T-helper 17 cell (primary cell): ENCODE measurements at regions not wholly inside any gene's neighbourhood (a gene's known extent, or its start where the extent isn't known, plus 50 kb on each side); places are given as distances from the start of the nearest gene placed in this dataset.

Experiments used
- ATAC-seq: fragments of 150-1000 bp; cut with Tn5 transposase; 2 replicates; pipeline ENCODE4 v1.10.0; 2021; ENCODE audit warnings: mild to moderate bottlenecking, moderate library complexity
- DNase-seq, 3 donors: peaks; one replicate each; pipeline versions ENCODE4 v3.0.0 to v3.0.0-alpha.2; 2020 to 2021
- H3K9me3 ChIP-seq: one replicate; pipeline ENCODE4 v1.7.0; 2013; ENCODE audit warnings: low read length, mild to moderate bottlenecking; ENCODE audit not compliant: control insufficient read depth, poor library complexity, severe bottlenecking
- H3K27ac Mint-ChIP-seq: one replicate; pipeline ENCODE4 v1.8.0; 2022; ENCODE audit warnings: mild to moderate bottlenecking, moderate library complexity, mixed read lengths
- H3K27me3 Mint-ChIP-seq: one replicate; pipeline ENCODE4 v1.8.0; 2022; ENCODE audit warnings: mixed read lengths
- H3K36me3 Mint-ChIP-seq: one replicate; pipeline ENCODE4 v1.8.0; 2022; ENCODE audit warnings: low read depth, mixed read lengths
- H3K4me1 Mint-ChIP-seq: one replicate; pipeline ENCODE4 v1.8.0; 2022; ENCODE audit warnings: mild to moderate bottlenecking, mixed read lengths
- H3K4me3 Mint-ChIP-seq: one replicate; pipeline ENCODE4 v1.8.0; 2022; ENCODE audit warnings: mild to moderate bottlenecking, moderate library complexity, mixed read lengths

DNA sequence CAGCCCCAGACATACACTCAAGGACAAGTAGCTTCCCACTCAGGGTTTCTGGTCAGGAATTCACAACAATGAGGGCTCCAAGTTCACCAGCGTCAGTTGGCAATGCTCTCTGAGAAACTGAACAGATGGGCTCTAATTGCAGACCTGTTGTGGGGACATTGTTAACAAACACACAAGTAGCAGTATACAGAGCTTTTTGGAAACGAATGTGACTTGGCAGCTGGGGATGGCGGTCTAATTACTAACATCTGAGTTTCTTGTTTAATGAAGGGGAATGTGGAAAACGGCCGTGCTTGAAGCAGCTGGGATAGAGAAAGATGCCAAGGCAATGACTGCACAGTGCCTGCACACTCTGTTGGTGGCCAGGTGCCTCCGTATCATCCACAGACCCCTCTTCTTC lies 316.1 kb upstream of the IRX3 start:
- H3K4me3 Mint-ChIP-seq, result no peak overlapping the region
- no peaks in the 10 kb centered on the region for H3K4me1 Mint-ChIP-seq
- no peak for ATAC-seq
- H3K27me3 Mint-ChIP-seq, result no peaks in the 10 kb centered on the region
- no peaks in the 10 kb centered on the region for H3K36me3 Mint-ChIP-seq
- H3K27ac Mint-ChIP-seq, result no peak overlapping the region
- no peak for DNase-seq
- no peaks in the 10 kb centered on the region for H3K9me3 ChIP-seq

DNA sequence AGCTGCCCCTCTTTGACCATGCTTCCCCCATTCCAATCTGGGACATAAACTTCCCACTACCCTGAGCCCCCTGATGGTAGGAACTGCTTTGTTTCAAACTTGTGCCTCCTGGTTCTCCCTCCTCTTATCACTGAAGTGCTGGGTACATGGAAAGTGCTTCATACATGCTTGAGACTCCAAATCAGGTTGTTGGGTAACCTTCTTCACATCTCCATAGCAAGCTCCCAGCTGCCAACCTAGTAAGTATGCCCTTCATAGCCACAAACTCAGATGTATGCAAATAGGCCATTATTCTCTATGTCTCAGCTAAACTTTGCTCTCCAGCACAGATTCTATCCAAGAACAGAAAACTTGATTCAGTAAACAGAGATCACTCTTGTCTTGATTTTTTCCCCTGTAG lies 310.6 kb upstream of the IRX3 start:
- DNase-seq (no peak), ATAC-seq (no peak)
- Mint-ChIP-seq H3K36me3 (no peaks in the 10 kb centered on the region), H3K4me3 (no peak overlapping the region), H3K27ac (no peak overlapping the region), H3K4me1 (no peaks in the 10 kb centered on the region), H3K27me3 (peaks cover 31% of the 10 kb centered on the region)
- H3K9me3 ChIP-seq, result no peaks in the 10 kb centered on the region

DNA sequence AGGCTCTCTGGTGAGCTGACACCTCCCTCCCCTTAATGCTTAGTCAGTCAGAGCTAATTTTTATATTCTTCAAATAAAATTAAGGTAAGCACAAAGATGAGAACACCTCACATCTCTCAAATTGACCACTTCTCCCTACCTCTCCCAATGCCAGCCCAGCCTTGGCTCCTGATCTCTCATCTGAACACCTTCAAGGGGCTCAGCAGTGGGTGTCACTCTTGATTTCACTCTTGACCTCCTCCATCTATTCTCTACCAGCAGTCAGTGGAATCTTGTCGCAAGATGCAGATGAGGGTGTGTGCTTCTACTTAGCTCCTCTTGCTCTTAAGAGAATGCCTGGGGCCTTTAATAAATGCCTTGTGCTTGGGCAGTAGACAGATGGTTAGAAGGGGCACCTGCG lies 309.0 kb upstream of the IRX3 start:
- Mint-ChIP-seq H3K4me3 (no peak overlapping the region), H3K27me3 (peaks cover 31% of the 10 kb centered on the region), H3K36me3 (no peaks in the 10 kb centered on the region), H3K27ac (no peak overlapping the region), H3K4me1 (no peaks in the 10 kb centered on the region)
- no peaks in the 10 kb centered on the region for H3K9me3 ChIP-seq
- ATAC-seq (no peak), DNase-seq (no peak)

DNA sequence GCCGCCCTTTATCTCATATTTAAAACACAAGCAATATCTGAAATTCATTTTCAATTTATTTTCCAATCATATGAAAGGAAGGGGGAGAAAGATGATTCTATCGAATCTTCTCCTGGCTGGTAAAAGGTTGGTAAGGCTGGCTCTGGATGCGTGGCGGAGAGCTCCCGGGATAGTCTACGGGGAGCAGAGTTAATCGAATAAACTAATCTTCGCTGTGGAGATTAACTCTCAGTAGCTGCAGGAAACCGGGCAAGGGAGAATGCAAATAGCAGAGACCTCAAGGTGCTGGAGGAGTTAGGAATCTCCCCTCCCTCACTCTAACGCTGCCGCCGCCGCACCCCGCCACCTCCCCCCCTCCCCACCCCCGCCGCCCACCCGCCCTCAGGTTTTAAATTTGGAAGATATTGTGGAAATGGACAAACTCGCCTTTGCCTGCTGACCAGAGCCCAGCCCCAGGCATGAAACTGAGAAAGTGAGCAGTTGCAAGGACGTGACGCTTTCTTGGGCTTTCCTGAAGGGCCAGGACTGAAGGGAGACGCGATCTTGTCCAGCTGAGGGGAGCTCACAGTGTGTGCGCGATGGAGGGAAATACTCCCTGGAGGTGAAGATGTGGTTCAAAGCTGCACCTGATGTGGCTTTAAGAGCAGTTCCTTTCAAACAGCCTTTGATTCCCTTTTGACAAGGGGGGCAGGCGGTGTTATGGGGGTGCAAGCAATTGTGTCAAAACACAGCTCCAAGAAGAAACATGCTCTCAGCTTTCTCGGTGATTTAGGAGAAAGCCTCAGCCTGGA lies 308.2 kb upstream of the IRX3 start:
- H3K9me3 ChIP-seq, result no peaks in the 10 kb centered on the region
- DNase-seq, result no peak
- no peak for ATAC-seq
- H3K27me3 Mint-ChIP-seq, result peaks cover 31% of the 10 kb centered on the region
- H3K36me3 Mint-ChIP-seq, result no peaks in the 10 kb centered on the region
- H3K4me1 Mint-ChIP-seq, result no peaks in the 10 kb centered on the region
- H3K27ac Mint-ChIP-seq, result no peak overlapping the region
- no peak overlapping the region for H3K4me3 Mint-ChIP-seq

DNA sequence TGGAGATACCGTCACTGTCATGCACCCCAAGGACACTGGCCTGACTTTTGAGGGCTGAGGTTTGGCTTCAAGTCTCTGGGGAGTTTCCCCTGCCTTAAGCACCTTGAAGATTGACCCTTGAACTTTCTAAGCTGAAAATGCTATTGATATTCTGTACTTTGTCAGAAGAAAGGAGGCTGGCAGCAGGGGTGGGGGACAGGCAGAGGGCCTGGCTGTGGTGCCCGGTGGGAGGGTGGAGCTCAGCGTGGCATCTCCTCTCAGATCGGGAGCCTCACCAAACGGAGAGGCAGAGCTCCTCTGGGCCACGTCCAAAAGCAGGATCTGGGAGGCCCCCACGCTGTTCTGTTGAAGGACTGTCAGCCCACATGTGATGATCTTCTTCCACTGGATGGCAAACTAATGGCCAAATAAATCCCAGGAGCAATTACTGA lies 305.2 kb upstream of the IRX3 start:
- Mint-ChIP-seq H3K36me3 (no peaks in the 10 kb centered on the region), H3K4me1 (no peaks in the 10 kb centered on the region), H3K27ac (no peak overlapping the region), H3K27me3 (peaks cover 31% of the 10 kb centered on the region), H3K4me3 (no peak overlapping the region)
- DNase-seq (no peak), ATAC-seq (no peak)
- H3K9me3 ChIP-seq, result no peaks in the 10 kb centered on the region

DNA sequence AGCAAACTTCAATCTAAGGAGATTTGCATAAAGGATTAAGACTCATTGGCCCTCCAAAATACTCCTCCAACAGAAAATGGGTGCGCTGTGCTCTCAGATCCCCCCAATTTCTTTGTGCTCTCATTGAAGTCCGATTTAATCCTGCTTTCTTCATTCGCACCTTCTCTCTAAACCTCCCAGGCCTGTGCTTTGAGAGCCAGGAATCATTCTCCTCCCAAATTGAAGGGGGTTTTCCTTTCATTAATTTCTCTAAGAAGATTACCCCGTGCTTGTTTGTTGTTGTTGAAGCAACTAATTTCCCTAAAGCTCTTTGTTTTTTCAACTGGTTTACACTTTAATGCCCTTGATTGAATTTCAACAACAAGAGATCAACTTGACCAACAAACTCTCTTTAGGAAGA lies 304.2 kb upstream of the IRX3 start:
- no peak overlapping the region for H3K4me3 Mint-ChIP-seq
- no peaks in the 10 kb centered on the region for H3K36me3 Mint-ChIP-seq
- peaks cover 23% of the 10 kb centered on the region for H3K27me3 Mint-ChIP-seq
- no peaks in the 10 kb centered on the region for H3K4me1 Mint-ChIP-seq
- no peak for DNase-seq
- H3K27ac Mint-ChIP-seq, result no peak overlapping the region
- no peak for ATAC-seq
- H3K9me3 ChIP-seq, result no peaks in the 10 kb centered on the region

DNA sequence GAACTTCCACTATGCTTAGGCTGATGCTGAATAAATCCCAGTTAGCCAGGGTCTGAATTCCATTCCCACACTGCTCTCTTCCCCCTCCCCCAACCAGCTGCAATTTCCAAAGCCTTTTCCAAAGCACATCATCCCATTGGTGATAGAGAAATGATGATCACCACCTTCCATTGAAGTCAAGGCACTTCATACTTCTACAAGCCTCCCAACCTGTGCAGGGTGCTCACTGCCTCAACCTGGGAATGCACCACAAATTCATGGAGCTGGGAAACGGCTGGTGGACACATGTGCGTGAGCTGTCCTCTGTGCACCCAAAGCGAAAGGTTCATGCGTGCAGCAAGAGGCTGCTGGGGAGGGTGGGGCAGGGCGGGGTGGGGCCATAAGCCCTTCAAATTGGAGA lies 302.7 kb upstream of the IRX3 start:
- Mint-ChIP-seq H3K27ac (no peak overlapping the region), H3K4me3 (no peak overlapping the region), H3K4me1 (no peaks in the 10 kb centered on the region), H3K36me3 (no peaks in the 10 kb centered on the region), H3K27me3 (peaks cover 8% of the 10 kb centered on the region)
- ATAC-seq (no peak), DNase-seq (no peak)
- no peaks in the 10 kb centered on the region for H3K9me3 ChIP-seq

DNA sequence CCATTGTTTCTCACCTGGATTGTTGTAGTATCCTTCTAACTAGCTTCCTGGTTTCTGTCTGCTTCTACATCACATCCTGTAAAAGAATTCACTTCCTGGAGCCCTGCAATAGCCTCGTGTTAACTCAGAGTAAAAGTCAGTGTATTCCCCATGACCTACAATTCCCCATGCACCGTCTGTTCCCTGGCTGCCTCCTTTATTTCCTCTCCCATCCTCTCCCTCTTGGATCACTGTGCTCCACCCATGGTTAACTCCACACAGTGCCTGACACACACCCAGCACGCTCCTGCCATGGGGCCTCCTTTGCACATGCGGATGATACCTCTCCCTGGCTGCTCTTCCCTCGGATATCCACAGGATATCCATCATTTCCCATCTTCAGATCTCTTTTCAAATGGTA lies 301.4 kb upstream of the IRX3 start:
- no peak for DNase-seq
- Mint-ChIP-seq H3K36me3 (no peaks in the 10 kb centered on the region), H3K4me1 (no peaks in the 10 kb centered on the region), H3K27me3 (no peaks in the 10 kb centered on the region), H3K4me3 (no peak overlapping the region), H3K27ac (no peak overlapping the region)
- H3K9me3 ChIP-seq, result no peaks in the 10 kb centered on the region
- ATAC-seq, result no peak

DNA sequence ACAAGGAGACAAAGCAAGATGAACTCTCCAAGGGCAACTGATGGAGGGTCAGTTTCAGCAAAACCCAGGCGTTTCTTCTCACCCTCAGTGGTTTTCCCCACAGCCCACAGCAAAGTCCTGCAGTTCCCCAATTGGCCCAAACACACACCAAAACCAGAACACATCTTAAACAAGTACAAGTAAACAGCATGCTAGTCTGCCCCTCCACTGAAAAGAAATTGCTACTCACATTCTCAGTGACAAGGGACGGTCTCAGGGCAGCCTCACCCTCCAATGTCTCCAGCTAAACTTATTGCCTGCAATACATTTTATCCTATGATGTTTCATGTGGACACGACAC lies 300.6 kb upstream of the IRX3 start:
- H3K27ac Mint-ChIP-seq, result no peak overlapping the region

DNA sequence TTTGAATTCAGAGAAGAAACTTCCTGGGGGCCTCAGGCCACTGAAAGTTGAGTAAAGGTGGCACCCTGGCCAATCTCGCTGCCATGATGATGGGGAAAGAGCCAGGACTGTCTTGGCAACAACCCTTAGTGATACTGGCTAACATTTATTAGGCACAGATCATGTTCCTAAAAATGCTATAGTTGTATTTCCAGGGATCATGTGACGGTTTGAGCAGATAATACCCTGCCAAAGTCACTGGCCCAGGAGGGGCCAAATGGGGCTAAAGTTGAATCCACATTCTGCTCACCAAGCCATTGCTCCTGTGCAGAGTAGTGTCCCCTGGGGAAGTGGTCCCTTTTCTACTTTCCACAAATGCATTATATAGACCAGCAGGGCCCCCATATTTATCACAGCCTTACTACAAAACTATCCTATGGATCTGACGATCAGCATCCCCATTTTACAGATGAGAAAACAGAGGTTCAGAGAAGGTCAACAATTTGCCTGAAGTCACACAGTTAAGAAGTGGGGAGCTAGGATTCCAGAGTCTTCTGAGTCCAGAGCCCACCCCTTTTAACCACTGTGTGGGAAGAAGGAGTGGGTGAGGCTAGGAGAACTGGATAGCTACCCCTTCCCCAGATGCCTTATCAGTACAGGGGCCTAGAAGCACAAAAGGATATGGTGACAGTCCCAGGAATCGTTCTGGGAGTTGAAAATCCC lies 300.0 kb upstream of the IRX3 start:
- DNase-seq (no peak), ATAC-seq (no peak)
- Mint-ChIP-seq H3K4me3 (no peak overlapping the region), H3K27me3 (no peaks in the 10 kb centered on the region), H3K4me1 (no peaks in the 10 kb centered on the region), H3K36me3 (no peaks in the 10 kb centered on the region), H3K27ac (no peak overlapping the region)
- no peaks in the 10 kb centered on the region for H3K9me3 ChIP-seq

More for the DNA sequence above, 300.6 kb upstream of the IRX3 start:
- no peak for ATAC-seq
- H3K36me3 Mint-ChIP-seq, result no peaks in the 10 kb centered on the region
- H3K9me3 ChIP-seq, result no peaks in the 10 kb centered on the region
- no peak for DNase-seq
- H3K4me3 Mint-ChIP-seq, result no peak overlapping the region
- H3K27me3 Mint-ChIP-seq, result no peaks in the 10 kb centered on the region
- no peaks in the 10 kb centered on the region for H3K4me1 Mint-ChIP-seq

DNA sequence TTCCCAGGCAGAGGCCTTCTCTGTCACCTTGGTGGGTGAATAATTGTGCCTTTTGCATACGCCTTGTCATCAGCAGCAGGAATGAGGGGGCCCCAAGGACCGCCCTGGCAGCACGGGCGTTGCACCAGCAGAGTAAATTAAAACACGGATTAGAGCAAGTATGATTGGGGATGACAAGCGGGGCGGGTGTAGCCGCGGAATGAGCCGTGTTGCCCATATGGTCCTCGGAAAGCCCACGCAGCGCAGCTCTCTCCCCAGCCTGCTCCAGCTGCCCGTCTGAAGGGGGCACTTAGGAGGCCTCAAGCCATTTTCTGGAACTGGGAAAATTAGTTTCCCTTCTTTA lies 299.4 kb upstream of the IRX3 start:
- H3K27me3 Mint-ChIP-seq, result no peaks in the 10 kb centered on the region
- ATAC-seq, result no peak
- H3K4me3 Mint-ChIP-seq, result no peak overlapping the region
- no peaks in the 10 kb centered on the region for H3K9me3 ChIP-seq
- H3K27ac Mint-ChIP-seq, result no peak overlapping the region
- H3K4me1 Mint-ChIP-seq, result no peaks in the 10 kb centered on the region
- DNase-seq, result no peak
- H3K36me3 Mint-ChIP-seq, result no peaks in the 10 kb centered on the region

DNA sequence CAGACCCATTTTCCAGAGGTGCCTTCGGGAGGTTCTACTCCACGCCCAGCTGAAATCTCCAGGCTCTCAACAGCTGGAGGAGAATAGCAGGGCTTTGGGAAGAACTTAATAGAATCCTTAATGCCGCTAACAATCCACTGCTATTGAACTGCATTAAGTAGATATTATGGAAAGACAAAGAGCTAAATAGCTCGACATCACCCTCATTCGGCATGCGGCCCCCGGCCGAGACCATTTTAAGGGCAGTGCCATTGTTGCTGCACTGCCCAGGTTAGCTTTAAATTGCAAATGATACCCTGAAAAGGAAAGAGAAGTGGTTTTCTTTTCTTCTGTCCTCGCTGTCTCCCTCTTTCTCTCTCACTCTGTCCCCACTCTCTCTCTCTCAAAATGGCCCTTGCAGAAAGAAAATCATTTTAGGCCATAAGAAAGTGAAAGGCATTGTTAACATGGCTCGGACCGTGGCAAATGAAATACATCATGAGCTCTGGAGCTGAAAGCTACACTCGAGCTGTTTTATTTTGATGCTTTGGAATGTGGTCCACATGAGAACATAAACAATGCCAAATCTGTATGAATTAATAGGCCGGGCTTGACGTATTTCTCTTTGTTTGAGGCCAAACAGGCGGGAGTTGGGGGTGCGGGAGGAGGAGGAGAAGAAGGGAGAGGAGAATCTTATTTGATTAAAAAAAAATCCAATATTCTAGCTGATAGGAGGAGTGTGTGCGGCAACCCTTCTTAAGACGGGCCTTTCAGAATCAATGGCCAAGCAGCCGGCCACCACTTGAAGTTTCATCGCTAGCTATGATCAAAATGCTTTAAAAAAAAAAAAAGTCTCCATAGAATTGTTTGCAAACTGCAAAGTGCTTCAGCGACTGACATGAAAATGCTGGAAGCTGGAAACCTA lies 298.8 kb upstream of the IRX3 start:
- ATAC-seq, result no peak
- no peaks in the 10 kb centered on the region for H3K4me1 Mint-ChIP-seq

DNA sequence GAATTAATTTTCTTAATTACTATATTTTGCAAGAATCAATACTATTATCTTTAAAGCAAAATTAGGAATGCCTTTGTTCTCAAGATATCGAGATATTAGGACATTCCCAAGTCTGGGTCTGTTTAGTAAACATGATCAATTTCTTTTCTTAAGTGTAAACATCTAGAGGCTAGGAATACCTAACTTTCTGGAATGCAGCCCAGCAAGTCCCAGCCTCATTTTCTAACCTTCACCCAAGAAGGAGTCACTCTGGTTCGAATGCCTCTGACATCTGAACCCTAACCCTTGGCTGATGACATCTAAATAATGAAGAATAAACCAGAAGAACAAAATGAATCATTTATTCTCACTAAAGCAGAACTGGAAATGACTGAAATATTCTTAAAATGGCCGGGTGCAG lies 297.5 kb upstream of the IRX3 start:
- Mint-ChIP-seq H3K27ac (no peak overlapping the region), H3K4me1 (no peaks in the 10 kb centered on the region), H3K36me3 (no peaks in the 10 kb centered on the region), H3K4me3 (no peak overlapping the region), H3K27me3 (no peaks in the 10 kb centered on the region)
- no peaks in the 10 kb centered on the region for H3K9me3 ChIP-seq
- ATAC-seq (no peak), DNase-seq (no peak)

More for the DNA sequence above, 298.8 kb upstream of the IRX3 start:
- Mint-ChIP-seq H3K27me3 (no peaks in the 10 kb centered on the region), H3K4me3 (no peak overlapping the region), H3K36me3 (no peaks in the 10 kb centered on the region), H3K27ac (no peak overlapping the region)
- DNase-seq, result no peak
- no peaks in the 10 kb centered on the region for H3K9me3 ChIP-seq
